ENCODE measurements at regions not wholly inside any gene's neighbourhood (a gene's known extent, or its start where the extent isn't known, plus 50 kb on each side); places are given as distances from the start of the nearest gene placed in this dataset.

DNA sequence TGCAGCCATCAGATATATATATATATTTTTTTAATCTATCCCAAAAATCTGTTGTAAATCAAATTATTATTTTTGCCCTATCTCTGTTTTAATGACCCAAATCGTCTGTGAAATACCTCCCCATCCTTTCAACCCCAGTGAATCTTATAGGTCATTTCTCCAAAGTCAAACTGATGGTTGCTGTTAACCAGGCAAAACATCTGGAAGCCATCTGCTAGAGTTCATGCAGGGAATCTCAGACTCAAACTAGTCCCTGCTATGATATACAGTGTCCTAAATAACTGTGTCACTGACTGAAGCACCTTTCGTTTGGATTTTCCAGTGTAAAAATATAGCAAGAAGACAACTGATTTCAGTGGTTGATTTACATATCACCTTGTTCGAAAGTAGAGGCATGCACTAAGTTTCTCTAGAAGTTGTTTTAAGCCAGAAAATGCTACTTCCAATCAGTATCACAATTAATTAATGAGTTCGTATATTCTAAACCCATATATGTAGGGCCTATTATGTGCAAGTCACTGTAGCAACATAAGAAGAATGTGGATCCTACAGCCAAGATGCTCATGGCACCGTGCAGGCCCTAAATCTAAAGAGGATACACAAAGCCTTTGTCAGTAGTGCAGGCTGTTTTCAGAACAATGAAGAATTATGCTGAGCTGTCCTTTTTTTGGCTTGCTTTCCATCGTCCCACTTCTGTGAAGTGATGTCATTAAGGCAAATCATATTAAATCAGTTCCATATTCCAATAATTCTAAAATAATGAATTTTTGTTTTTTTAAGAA is 566.0 kb downstream of the STK39 start:
- no peak for DNase-seq (ENCODE audit: low read depth)

DNA sequence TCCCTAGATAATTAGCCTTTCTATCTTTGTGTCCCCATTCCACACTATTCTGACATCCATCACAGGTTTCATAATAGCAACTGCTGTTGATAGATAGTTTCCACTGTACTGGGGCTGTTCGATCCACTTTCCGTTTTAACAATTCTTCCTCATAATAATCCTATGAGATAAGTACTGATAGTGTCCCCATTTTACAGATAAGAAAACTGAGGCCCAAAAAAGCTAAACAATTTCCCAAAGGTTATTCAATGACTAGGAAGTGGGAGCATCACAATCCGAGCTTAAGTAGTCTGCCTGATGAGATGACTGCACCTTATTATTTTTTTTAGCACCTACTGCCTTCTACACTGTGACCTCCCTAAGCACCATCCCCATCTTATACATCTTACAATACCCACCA is 569.2 kb downstream of the STK39 start:
- DNase-seq (ENCODE audit: low read depth): no peak

DNA sequence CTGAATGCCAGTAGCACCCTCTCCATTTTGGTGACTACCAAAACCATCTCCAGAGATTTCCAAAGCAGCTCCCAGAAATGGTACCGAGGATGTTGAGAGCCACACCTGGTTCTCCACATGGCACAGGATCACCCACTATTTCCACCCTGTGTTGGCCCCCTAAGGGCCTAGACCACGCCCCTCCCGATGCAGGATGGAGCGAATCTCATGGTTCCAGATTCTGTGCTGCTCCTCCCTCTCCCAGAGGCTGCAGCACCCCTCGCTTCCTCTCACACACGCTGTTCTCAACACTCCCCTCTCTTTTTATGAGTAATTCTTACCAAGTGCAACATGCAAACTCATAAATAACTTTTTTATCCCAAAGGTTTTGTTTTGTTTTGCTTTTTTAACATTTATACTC is 571.5 kb downstream of the STK39 start:
- DNase-seq (ENCODE audit: low read depth): no peak

GRCh38 chr2:167670588-167670987 is 576.8 kb downstream of the STK39 start:
- no peak for DNase-seq (ENCODE audit: low read depth)

DNA sequence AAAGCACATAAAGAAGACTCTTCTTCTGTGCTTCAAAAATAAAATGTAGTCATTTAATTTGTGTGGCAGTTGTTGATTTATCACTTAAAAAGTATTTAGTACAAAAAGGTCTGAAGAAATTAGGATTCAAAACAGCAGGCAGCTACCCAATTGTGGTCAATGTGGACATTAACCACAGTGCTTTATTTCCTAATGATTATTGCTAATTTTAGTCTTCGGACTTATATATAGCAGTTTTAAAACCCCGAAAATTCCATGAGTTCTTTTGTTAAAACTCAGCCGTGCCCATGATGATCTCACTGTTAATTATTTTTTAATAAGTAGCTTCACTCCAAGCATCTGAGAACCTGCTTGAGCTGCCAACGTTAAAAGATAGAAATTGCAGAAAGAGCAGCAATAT is 594.3 kb downstream of the STK39 start:
- peak; percentile 1 for DNase-seq (ENCODE audit: low read depth)

- peak; percentile 68 for DNase-seq (ENCODE audit: low read depth)
Observed at GRCh38 chr2:167652401-167652800, 595.0 kb downstream of the STK39 start.

GRCh38 chr2:167651406-167652151 is 595.8 kb downstream of the STK39 start:
- DNase-seq (ENCODE audit: low read depth): no peak

DNA sequence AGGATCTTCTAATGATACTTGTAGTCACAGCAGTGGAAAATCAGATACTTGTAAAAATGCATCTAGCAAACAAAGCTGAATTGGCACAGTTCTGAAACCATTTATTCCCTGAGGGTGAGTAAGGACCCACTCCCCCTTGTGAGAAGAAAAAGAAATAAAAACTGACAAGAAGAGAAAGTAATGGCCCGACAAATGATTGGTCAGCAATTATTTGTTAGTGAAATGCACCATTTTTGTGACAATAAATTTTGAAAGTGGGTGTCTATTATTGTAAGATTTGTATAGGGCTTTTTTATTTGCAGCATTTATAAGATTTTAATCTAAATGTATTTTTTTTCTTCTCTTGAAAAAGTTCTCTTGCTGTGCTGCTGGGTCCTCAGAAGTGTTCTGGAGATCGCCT is 600.8 kb downstream of the STK39 start:
- no peak for DNase-seq (ENCODE audit: low read depth)

DNA sequence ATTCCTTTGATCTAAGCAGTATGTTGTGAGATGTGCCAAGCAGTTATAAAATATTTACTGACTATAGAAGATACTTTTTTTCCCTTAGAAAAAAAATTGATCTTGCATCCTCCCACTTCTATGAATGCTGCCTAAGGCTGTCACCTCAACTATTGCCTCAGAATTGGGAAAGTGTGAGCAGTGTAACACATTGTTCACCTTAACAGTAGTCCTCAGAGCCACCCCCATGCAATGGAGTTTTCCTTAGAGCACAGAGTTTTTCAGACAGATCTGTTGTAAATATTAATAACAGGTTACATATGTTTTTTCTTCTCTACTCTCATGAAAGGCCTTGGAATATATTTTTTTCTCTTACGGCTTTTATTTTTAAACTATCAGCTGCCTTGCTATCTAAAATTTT is 607.3 kb downstream of the STK39 start:
- DNase-seq (ENCODE audit: low read depth): no peak

GRCh38 chr2:167637741-167638140 is 609.7 kb downstream of the STK39 start:
- DNase-seq (ENCODE audit: low read depth): no peak

DNA sequence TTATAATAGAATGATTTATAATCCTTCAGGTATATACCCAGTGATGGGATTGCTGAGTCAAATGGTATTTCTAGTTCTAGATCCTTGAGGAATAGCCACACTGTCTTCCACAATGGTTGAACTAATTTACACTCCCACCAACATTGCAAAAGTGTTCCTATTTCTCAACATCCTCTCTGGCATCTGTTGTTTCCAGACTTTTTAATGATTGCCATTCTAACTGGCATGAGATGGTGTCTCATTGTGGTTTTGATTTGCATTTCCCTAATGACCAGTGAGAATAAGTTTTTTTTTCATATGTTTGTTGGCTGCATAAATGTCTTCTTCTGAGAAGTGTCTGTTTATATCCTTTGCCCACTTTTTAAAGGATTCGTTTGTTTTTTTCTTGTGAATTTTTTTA is 615.1 kb downstream of the STK39 start:
- DNase-seq (ENCODE audit: low read depth): peak; percentile 31

DNA sequence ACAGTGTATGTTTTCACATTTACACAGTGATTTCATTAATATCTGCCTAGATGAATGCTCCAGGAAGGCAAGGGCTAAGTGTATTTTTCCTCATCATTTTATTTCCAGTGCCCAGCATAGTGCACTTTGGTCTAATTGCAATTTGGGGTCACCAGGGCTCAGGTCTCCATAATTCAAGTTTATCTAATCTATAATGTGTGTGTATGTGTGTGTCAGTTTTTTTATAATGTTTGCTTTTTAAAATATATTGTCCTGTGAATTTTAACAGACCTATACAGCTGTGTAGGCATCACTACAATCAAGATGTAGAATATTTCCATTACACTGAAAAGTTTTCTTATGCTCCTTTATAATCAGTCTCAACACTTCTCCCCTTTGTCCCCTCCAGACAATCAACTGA is 620.4 kb downstream of the STK39 start:
- no peak for DNase-seq (ENCODE audit: low read depth)

- peak; percentile 82 for DNase-seq (ENCODE audit: low read depth)
Observed at GRCh38 chr2:167626301-167626700, 621.1 kb downstream of the STK39 start.

DNA sequence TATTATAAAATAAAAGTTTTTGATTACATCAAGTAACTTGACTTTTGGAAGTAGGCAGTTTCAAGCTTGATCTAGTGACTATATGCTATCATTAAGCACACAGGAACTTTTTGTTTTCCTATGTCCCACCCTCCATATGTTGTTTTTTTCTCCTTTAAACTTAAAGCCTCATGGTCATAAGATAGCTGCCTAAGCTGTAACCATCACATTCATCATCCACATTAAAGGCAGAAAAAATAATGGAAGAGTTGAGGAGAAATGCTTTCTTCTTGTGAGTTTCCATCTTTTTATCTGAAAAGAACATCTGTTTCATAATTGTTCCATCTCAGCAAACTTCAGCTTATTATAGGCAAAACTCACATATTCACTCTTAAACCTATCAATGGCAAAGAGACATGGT is 630.4 kb downstream of the STK39 start:
- no peak for DNase-seq (ENCODE audit: low read depth)

DNA sequence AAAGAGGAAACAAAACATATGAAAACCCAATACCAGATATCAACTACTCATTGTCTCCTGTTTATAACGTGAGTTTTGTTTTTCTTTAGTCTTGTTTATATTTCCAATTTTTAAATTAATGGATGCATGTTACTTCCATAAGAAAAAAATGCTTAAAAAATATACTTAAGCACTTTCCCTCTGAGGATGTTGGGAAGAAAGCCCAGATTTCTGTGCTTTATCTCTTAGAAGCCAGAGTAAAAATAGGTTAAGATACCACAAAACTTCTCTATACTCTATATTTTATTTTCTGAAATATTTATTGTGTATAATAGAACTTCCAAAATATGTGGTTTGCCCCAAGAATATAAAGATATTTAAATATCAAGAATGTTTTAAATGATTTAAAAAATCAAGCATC is 633.9 kb downstream of the STK39 start:
- no peak for DNase-seq (ENCODE audit: low read depth)

DNA sequence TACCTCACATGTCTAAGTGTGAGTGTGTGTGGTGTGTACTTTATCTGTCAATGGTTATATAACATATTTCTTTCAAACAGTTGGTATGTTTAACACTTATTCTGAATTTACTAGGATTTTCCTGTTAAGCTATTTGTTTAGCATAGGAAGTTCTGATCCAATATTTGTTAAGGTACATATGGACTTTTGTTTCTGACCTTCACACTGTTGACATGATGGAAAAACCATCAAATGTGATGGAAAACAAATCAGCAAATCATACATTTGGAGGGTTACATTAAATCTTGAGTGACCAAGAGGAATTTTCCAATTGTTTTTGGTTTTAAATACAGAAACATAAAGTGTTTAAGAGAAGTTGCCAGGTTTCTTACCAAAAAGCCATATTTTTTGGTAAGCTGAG is 638.9 kb downstream of the STK39 start:
- no peak for DNase-seq (ENCODE audit: low read depth)

GRCh38 chr2:167607731-167608130 is 639.7 kb downstream of the STK39 start:
- DNase-seq (ENCODE audit: low read depth): no peak

- no peak for DNase-seq (ENCODE audit: low read depth)
Observed at GRCh38 chr2:167607211-167607610, 640.2 kb downstream of the STK39 start.

- DNase-seq (ENCODE audit: low read depth): no peak
Observed at GRCh38 chr2:167602122-167602521, 645.3 kb downstream of the STK39 start.

GRCh38 chr2:167599219-167599618 is 648.2 kb downstream of the STK39 start:
- DNase-seq (ENCODE audit: low read depth): no peak

- DNase-seq (ENCODE audit: low read depth): no peak
Observed at GRCh38 chr2:167595839-167596471, 651.4 kb downstream of the STK39 start.

- no peak for DNase-seq (ENCODE audit: low read depth)
Observed at GRCh38 chr2:167595021-167595420, 652.4 kb downstream of the STK39 start.

GRCh38 chr2:167592441-167592840 is 655.0 kb downstream of the STK39 start:
- DNase-seq (ENCODE audit: low read depth): no peak

Data from amniotic epithelial cell (primary cell).